Superior temporal gyrus (tissue), 1 donor: ENCODE measurements at regions not wholly inside any gene's neighbourhood (a gene's known extent, or its start where the extent isn't known, plus 50 kb on each side); places are given as distances from the start of the nearest gene placed in this dataset.

Source experiments
- DNase-seq: peaks from one replicate; pipeline ENCODE4 v3.0.0-alpha.2; 2016; ENCODE audit errors: extremely low spot score

- no peak for DNase-seq
These were observed 343.7 kb upstream of the SOX14 start for GRCh38 chr3:137420198-137420995.

DNA sequence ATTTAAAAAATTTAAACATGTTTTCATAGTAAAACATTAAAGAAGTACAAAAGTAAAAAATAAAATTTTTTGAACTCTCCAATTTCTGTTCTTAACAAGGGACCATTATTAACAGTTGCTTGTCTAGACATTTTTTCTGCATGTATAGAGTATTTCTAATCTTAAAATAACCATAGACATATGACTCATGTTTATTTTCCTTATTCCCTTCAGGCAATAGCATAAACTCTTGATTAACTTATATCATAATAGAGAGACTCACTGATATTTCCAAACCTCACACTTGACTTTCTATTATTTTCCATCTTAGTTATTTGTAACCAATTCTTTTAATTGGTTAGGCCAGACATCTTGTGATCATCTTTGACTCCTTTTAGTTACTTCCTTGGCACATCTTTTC lies 325.6 kb upstream of the SOX14 start:
- no peak for DNase-seq

GRCh38 chr3:137460944-137461343 lies 303.2 kb upstream of the SOX14 start:
- DNase-seq: no peak

- DNase-seq: no peak
These were observed 301.0 kb upstream of the SOX14 start for GRCh38 chr3:137463131-137463530.

- DNase-seq: no peak
These were observed 299.8 kb upstream of the SOX14 start for GRCh38 chr3:137464341-137464740.

DNA sequence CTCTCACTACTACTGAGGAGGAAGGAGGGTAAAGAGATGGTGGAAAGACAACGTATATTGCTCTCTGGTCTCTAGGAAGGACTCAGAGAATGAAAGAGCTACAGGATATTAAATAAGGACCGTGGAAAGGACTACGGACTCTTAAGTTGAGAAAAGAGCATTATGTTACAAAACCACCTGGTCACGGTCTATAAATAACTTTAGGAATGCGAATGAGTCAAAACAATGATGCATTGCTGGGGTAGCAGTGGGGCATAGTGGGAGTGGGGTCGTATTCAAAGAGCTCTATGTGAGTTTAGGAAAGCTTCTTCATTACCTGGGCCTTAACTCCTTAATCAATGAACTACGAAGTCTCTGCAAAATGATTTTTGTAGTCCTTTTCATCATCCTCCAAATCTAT lies 295.7 kb upstream of the SOX14 start:
- DNase-seq: no peak

GRCh38 chr3:137469263-137469662 lies 294.9 kb upstream of the SOX14 start:
- DNase-seq: no peak

DNA sequence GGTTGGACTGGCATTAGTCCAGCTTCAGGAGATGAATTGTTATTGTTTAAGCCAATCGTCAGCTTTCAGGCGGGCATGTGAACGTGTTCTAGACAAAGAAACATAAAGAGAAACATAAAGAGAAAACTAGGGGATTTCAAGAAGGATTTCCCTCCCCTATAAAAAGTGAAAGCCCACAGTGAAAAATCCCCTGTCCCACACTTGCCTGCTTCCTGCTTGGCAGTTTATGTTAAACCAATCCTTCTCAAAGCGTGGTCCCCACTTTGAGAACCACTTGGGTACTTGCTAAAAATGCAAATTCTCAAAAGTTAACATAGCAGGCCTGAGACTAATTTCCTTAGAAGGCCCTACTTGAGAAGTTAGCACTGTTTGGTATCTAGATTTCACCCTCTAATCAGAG lies 293.0 kb upstream of the SOX14 start:
- DNase-seq: no peak

DNA sequence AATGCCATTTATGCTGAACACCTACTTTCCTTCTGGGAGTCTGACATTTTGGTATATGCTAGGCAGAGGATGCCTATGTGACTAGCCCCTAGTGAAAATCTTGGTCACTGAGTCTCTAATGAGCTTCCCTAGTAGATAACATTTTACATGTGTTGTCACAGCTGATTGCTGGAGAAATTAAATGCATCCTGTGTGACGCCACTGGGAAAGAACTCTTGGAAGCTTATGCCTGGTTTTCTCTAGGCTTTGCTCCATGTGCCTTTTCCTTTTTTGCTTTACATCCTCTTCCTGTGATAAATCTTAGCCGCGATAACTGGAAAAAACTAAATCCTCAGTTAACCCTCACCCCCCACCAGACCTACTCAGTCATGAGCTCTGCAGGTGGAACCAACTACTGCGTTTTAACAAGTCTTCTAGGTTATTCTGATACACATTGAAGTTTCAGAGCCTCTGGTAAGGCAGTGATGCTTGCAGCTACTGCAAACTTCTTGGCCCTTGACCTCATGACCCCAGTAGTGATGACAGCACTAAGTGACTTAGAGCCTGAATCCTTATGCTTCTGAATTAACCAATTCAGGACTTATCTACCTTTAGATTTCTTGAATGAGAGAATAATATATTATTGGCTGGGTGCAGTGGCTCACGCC lies 292.4 kb upstream of the SOX14 start:
- no peak for DNase-seq

DNA sequence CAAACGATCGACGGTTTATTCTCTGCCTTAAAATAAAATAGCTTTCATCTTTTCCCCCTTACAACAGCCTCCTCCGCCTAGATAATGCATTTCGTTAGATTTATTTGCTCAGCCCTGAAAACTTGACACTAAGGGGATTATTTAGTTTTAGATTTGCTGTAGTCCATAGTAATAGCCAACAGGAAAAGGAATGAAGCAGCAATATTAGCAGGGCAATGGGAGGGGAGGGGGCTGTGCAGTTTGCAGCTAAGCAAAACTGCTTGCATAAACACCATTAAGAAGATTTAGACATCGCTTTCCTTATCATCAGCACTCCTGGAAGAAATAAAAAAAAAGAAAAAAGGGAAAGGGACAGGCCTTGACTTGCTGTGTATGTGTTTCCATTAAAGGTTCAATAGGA lies 286.5 kb upstream of the SOX14 start:
- no peak for DNase-seq

- DNase-seq: no peak
These were observed 254.6 kb upstream of the SOX14 start for GRCh38 chr3:137509354-137510045.

GRCh38 chr3:137511655-137512054 lies 252.5 kb upstream of the SOX14 start:
- DNase-seq: no peak

GRCh38 chr3:137514853-137515252 lies 249.3 kb upstream of the SOX14 start:
- no peak for DNase-seq

- DNase-seq: no peak
These were observed 244.5 kb upstream of the SOX14 start for GRCh38 chr3:137519602-137520001.

DNA sequence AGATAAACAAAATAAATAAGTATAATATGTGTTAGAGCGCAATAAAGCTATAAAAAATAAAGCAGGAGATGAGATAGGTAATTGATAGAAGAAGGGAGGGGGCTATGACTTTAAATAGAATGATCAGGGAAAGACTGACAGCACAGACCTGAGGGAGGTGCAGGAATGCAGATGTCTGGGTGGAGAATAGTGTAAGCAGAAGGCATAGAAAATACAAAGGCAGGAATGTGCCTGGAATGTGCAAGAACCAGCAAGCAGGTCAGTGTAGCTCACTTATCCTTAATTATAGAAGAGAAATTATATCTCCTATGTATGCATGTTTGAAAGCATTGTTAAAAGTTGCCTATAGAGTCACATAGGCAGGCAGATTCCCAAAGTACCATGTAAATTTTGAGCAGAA lies 239.4 kb upstream of the SOX14 start:
- DNase-seq: no peak

DNA sequence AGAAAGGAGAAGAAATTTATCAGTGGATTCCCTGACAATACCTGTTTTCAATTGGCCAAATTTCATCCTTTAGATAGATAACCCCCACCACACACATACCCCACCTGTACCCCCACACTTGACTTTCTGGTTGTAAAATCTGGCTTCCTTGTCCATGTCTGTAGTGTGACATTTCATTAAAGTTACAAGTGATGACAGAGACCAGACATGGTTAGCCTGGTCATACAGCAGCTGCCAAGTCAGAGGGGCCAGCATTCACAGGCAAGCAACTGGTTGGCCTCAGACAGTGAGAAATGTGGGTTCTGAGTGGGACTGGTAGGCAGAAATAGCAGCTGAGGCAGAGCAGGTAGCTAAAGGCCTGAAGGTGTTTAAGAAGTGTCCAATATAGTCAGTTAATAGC lies 238.6 kb upstream of the SOX14 start:
- DNase-seq: no peak

GRCh38 chr3:137542049-137542448 lies 222.1 kb upstream of the SOX14 start:
- no peak for DNase-seq

- DNase-seq: no peak
These were observed 209.9 kb upstream of the SOX14 start for GRCh38 chr3:137554242-137554641.

DNA sequence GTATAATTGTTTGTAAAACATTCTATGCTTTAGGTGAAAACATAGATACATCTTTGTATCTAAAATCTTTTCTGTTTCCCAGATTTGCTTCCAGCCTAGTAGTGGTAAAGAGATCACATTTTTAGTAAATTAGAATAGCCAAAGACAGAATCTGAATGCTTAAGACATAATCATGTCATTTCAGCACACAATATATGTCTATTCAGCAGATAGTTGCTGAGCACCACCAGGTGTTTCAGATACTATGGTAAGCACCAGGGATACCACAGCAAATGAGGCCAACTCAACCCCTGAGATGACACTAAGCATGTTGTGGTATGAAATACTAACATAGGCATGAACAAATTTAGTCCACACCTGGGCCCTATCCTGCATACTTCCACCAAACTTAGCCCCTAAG lies 195.2 kb upstream of the SOX14 start:
- no peak for DNase-seq

- no peak for DNase-seq
These were observed 191.2 kb upstream of the SOX14 start for GRCh38 chr3:137572931-137573330.

DNA sequence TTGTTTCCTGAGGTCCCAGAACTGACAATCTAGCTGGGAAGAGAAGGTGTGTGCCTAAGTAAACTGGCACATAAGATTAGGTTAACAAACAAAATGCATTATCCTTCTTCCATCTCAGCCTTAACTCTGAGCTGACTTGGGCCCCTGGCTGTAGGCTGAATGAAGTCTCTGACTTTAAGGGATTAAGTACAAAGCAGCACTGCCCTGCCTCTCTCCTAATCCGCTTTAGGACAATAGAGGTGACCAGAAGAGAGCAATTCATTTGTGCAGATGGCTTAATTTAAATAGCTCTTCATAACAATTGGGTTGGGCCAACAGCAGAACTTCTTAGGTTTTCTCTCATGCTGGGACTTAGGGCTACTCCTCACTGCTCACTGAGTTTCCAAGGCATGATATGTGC lies 181.6 kb upstream of the SOX14 start:
- DNase-seq: no peak

- DNase-seq: no peak
These were observed 180.9 kb upstream of the SOX14 start for GRCh38 chr3:137583256-137583655.

GRCh38 chr3:137588871-137589270 lies 175.2 kb upstream of the SOX14 start:
- DNase-seq: no peak
